Kidney (tissue), 13 donors: ENCODE measurements at regions not wholly inside any gene's neighbourhood (a gene's known extent, or its start where the extent isn't known, plus 50 kb on each side); places are given as distances from the start of the nearest gene placed in this dataset.
"Not testable (repeated sequence)": the region's sequence is repeated elsewhere in the genome, so short reads cannot be mapped to it uniquely, and the experiment has no call there.

Experiments used
- DNase-seq, 5 donors: peaks; one replicate each; pipeline ENCODE4 v3.0.0-alpha.2; 2013 to 2020
- FAIRE-seq: peaks from 2 replicates; lab custom pipeline; 2012; peaks lifted over from hg19 to GRCh38; lab: Jason Lieb, UNC
- H3K27ac ChIP-seq, 2 donors: one replicate each; pipeline ENCODE4 v1.7.0; 2013; ENCODE audit warnings: low read depth in 2 of 2, low read length in 2 of 2, inconsistent platforms in 1 of 2
- H3K27me3 ChIP-seq: one replicate; pipeline ENCODE4 v1.7.1; 2013; ENCODE audit warnings: low read length, inconsistent platforms; ENCODE audit not compliant: control insufficient read depth, insufficient read depth
- H3K36me3 ChIP-seq, 3 donors: one replicate each; pipeline versions ENCODE4 v1.7.0 to v1.7.1; 2013; ENCODE audit warnings: low read length in 3 of 3, control low read depth in 1 of 3, inconsistent platforms in 1 of 3; ENCODE audit not compliant: insufficient read depth in 3 of 3, control insufficient read depth in 2 of 3
- H3K4me1 ChIP-seq, 3 donors: one replicate each; pipeline versions ENCODE4 v1.7.0 to v1.7.1; 2013; ENCODE audit warnings: low read length in 3 of 3, inconsistent platforms in 1 of 3, low read depth in 1 of 3; ENCODE audit not compliant: control insufficient read depth in 2 of 3, insufficient read depth in 2 of 3
- H3K4me3 ChIP-seq, 3 donors: one replicate each; pipeline versions ENCODE4 v1.7.0 to v1.8.1; 2013; ENCODE audit warnings: low read length in 3 of 3, control low read depth in 1 of 3, inconsistent platforms in 1 of 3
- H3K9ac ChIP-seq, 3 donors: one replicate each; pipeline versions ENCODE4 v1.7.0 to v1.7.1; 2013; ENCODE audit warnings: low read length in 3 of 3, control low read depth in 1 of 3, inconsistent platforms in 1 of 3
- H3K9me3 ChIP-seq, 3 donors: one replicate each; pipeline versions ENCODE4 v1.7.0 to v1.7.1; 2013; ENCODE audit warnings: low read length in 3 of 3, control low read depth in 1 of 3, inconsistent platforms in 1 of 3; ENCODE audit not compliant: control insufficient read depth in 2 of 3, insufficient read depth in 1 of 3
- CTCF ChIP-seq: IDR thresholded peaks from 3 replicates; pipeline ENCODE4 v1.5.1; 2012; ENCODE audit warnings: mild to moderate bottlenecking, moderate library complexity, borderline replicate concordance; ENCODE audit not compliant: insufficient read depth; ENCODE audit errors: extremely low read depth
- intact Hi-C: fragments of 100-400 bp; cut with DNase I; formaldehyde crosslinking; loops from one replicate; pipeline ENCODE4 v1.11.1; 2022
- donor health status: control.
- donor health status: control.
- donor health status: control.
- donor health status: control.
- donor health status: control.
- donor health status: DM: yes; HTN: yes; CAD: no.
- donor health status: Normal renal cell carcinoma (clear cell type).

DNA sequence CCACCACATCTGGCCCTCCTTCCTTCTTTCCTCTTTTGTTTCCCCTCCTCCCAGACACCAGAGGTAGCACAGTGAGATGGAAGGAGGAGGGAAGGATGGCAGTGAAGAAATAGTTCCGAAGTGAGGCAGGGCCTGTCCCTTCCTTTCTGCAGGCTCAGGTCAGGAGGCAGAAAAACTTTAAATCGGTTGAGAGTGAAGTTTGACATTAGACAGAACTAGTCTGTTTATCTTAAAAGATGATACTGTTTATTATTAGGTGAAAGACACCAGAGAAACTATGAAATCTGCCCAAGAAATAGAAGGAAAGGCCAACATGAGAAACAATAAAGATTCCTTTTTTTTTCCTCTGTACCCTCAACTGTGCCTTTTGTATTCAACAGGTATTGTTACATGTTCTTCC lies 670.3 kb downstream of the UTRN start:
- Histone ChIP-seq H3K4me3 (no peak overlapping the region), H3K27ac (no peak overlapping the region), H3K36me3 (no peaks in the 10 kb centered on the region), H3K9me3 (no peaks in the 10 kb centered on the region), H3K4me1 (no peaks in the 10 kb centered on the region), H3K9ac (no peak overlapping the region), H3K27me3 (no peaks in the 10 kb centered on the region)
- TF ChIP-seq CTCF = no peak
- intact Hi-C loops = no loop called here
- no peak for FAIRE-seq
- no peak for DNase-seq

- no peaks in the 10 kb centered on the region for H3K4me1 ChIP-seq
- no peak overlapping the region for H3K27ac ChIP-seq
- no peaks in the 10 kb centered on the region for H3K9me3 ChIP-seq
- no peaks in the 10 kb centered on the region for H3K27me3 ChIP-seq
- no peak overlapping the region for H3K9ac ChIP-seq
- intact Hi-C loops = no loop called here
- H3K4me3 ChIP-seq = no peak overlapping the region
- FAIRE-seq = no peak
- no peak for TF ChIP-seq CTCF
- DNase-seq = no peak
- no peaks in the 10 kb centered on the region for H3K36me3 ChIP-seq
Measured at GRCh38 chr6:144955859-144956258, 670.7 kb downstream of the UTRN start.

- DNase-seq, intact Hi-C loops, H3K4me1 ChIP-seq, H3K4me3 ChIP-seq, H3K36me3 ChIP-seq, FAIRE-seq, H3K27ac ChIP-seq, H3K9ac ChIP-seq, H3K9me3 ChIP-seq, H3K27me3 ChIP-seq: not testable (repeated sequence)
Measured at GRCh38 chr6:144956697-144957096, 671.6 kb downstream of the UTRN start.

- no peak for DNase-seq
- Histone ChIP-seq H3K4me3 (no peak overlapping the region), H3K9me3 (no peaks in the 10 kb centered on the region), H3K27ac (no peak overlapping the region), H3K27me3 (no peaks in the 10 kb centered on the region), H3K4me1 (no peaks in the 10 kb centered on the region), H3K36me3 (no peaks in the 10 kb centered on the region), H3K9ac (no peak overlapping the region)
- intact Hi-C loops = no loop called here
- no peak for TF ChIP-seq CTCF
- FAIRE-seq = peak; percentile 80
Measured at GRCh38 chr6:144957236-144957937, 672.3 kb downstream of the UTRN start.
